HEK293T (cell line): ENCODE measurements at regions not wholly inside any gene's neighbourhood (a gene's known extent, or its start where the extent isn't known, plus 50 kb on each side); places are given as distances from the start of the nearest gene placed in this dataset.
"Not testable (repeated sequence)": the region's sequence is repeated elsewhere in the genome, so short reads cannot be mapped to it uniquely, and the experiment has no call there.

Experiments
- BHLHE40 ChIP-seq: fragments of 450-650 bp; IDR thresholded peaks from 2 replicates; pipeline ENCODE4 v1.6.1; 2016; ENCODE audit warnings: mild to moderate bottlenecking, moderate library complexity, borderline replicate concordance
- CTBP1 ChIP-seq: fragments of 450-650 bp; IDR thresholded peaks from 2 replicates; pipeline ENCODE4 v1.6.1; 2016; ENCODE audit warnings: borderline replicate concordance
- ELF4 ChIP-seq: fragments of 450-650 bp; IDR thresholded peaks from 2 replicates; pipeline ENCODE4 v1.6.1; 2017; ENCODE audit warnings: antibody characterized with exemption
- SP1 ChIP-seq: fragments of 450-650 bp; IDR thresholded peaks from 2 replicates; pipeline ENCODE4 v1.6.1; 2017
- SUZ12 ChIP-seq: fragments of 450-650 bp; IDR thresholded peaks from 2 replicates; pipeline ENCODE4 v1.6.1; 2016; ENCODE audit warnings: mild to moderate bottlenecking
- TARDBP ChIP-seq: fragments of 450-650 bp; IDR thresholded peaks from 2 replicates; pipeline ENCODE4 v1.6.1; 2016

DNA sequence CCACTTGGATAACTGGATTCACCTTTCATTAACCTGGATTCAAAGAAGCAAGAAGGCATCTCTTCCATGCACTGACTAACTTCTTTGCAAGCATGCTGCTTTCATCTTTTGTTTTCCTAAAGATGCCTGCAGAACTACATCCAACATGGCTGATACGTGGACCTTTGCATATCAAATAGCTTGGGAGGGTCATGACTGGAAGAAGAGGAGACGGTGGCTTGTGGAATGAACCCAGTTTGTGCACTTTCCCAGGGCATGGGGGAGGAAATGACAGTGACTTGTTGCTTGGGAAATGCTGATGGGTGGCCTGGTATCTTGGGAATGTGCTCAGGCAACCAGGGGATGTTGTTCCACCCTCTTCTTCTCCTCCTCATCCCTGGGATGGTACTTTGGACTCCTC lies 133.4 kb downstream of the TRIM43 start:
- not testable (repeated sequence) for TF ChIP-seq CTBP1, SP1, BHLHE40, ELF4, SUZ12, TARDBP
